Right atrium auricular region (tissue), 2 donors: ENCODE measurements at regions not wholly inside any gene's neighbourhood (a gene's known extent, or its start where the extent isn't known, plus 50 kb on each side); places are given as distances from the start of the nearest gene placed in this dataset.

Source experiments
- DNase-seq: peaks from one replicate; pipeline ENCODE4 v3.0.0-alpha.2; 2019; ENCODE audit warnings: low spot score
- H3K27ac ChIP-seq, 2 donors: fragments of 200-600 bp; sonication (generic); 1 replicate in 1 of 2; 2 replicates in 1 of 2; pipeline ENCODE4 v1.5.1; 2016 to 2019
- H3K27me3 ChIP-seq, 2 donors: fragments of 200-600 bp; sonication (generic); one replicate each; pipeline versions ENCODE4 v1.5.1 to v1.6.0; 2017 to 2019
- H3K36me3 ChIP-seq: fragments of 200-600 bp; sonication (generic); one replicate; pipeline ENCODE4 v1.5.1; 2016
- H3K4me1 ChIP-seq, 2 donors: fragments of 200-600 bp; sonication (generic); one replicate each; pipeline versions ENCODE4 v1.5.1 to v1.6.0; 2017 to 2019
- H3K4me3 ChIP-seq, 2 donors: fragments of 200-600 bp; sonication (generic); 1 replicate in 1 of 2; 2 replicates in 1 of 2; pipeline ENCODE4 v1.5.1; 2017 to 2019; ENCODE audit warnings: mild to moderate bottlenecking in 1 of 2, moderate library complexity in 1 of 2
- H3K9me3 ChIP-seq, 2 donors: fragments of 200-600 bp; sonication (generic); one replicate each; pipeline ENCODE4 v1.5.1; 2019
- CTCF ChIP-seq, 2 donors: fragments of 200-600 bp; sonication (generic); IDR thresholded peaks; one replicate each; pipeline ENCODE4 v1.5.1; 2019; ENCODE audit warnings: antibody characterized with exemption in 2 of 2

GRCh38 chr14:53796734-53797133 is 159.9 kb downstream of the BMP4 start:
- H3K4me3 ChIP-seq = no peak overlapping the region
- no peak for DNase-seq
- H3K36me3 ChIP-seq = no peaks in the 10 kb centered on the region
- H3K9me3 ChIP-seq = no peaks in the 10 kb centered on the region
- peaks cover 0 to 9% of the 10 kb centered on the region in 2 donors for H3K4me1 ChIP-seq
- TF ChIP-seq CTCF (IDR thresholded peaks at IDR 0.05) = no peak
- H3K27ac ChIP-seq = no peak overlapping the region
- no peaks in the 10 kb centered on the region for H3K27me3 ChIP-seq

- TF ChIP-seq CTCF (IDR thresholded peaks at IDR 0.05) = no peak
- Histone ChIP-seq H3K27me3 (no peaks in the 10 kb centered on the region), H3K4me3 (no peak overlapping the region), H3K4me1 (peaks cover 0 to 9% of the 10 kb centered on the region in 2 donors), H3K9me3 (no peaks in the 10 kb centered on the region), H3K27ac (no peak overlapping the region), H3K36me3 (no peaks in the 10 kb centered on the region)
- no peak for DNase-seq
Measured at GRCh38 chr14:53793790-53794505, 162.7 kb downstream of the BMP4 start.

DNA sequence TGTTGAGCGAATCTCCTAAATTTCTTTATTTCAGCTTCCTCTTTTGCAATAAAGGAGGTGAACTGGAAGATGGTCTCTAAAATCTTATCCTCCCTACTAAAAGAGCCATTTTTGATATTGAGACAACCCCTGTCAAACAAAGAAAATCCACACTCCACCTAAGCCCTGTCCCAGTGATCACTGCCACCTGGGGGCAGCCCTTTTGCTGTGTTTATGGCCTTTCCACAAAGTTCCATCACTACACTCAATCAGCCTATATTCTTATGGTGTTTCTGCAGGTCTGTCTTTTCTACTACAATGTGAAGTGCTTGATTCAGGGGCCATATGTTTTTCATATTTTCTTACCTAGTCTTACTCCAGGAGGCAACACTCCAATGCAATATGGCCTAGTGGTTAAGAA is 163.7 kb downstream of the BMP4 start:
- Histone ChIP-seq H3K4me1 (peaks cover 0 to 9% of the 10 kb centered on the region in 2 donors), H3K27me3 (no peaks in the 10 kb centered on the region), H3K9me3 (no peaks in the 10 kb centered on the region), H3K27ac (no peak overlapping the region), H3K4me3 (no peak overlapping the region), H3K36me3 (no peaks in the 10 kb centered on the region)
- no peak for TF ChIP-seq CTCF (IDR thresholded peaks at IDR 0.05)
- DNase-seq = no peak

DNA sequence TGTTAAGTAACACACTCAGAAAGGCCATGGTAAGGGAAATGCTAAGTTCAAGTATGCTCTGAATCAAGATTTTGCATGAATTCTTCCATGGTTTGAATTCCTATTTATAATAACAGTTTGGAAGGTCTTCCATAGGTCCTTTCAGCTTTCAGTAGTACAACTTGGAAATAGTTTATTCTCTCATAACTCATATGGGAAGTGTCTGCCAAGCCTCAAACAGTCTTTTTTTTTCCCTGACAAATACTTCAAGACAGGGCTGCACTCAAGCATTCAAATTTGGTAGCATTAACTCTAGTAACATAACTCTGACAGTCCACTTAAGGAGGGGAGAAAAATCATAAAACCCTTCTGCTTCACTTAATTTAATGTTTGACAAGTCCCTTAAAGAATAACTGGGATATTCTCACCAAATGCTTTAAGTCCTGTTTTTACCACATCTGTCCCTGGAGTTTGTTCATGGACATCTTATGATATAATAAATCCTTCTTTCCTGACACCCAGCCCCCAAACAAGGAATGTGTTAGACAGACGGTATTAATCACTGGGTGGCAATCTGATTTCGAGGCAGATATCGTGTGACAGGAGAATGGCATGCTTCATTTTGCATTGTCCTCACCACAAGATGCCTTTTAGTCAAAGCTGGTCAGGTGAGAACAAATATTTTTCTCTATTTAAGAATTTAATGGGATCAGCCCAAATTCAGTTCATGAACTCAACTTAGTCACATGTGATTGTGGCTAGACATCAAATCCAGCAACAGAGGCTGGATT is 165.7 kb downstream of the BMP4 start:
- H3K4me1 ChIP-seq = peaks cover 0 to 9% of the 10 kb centered on the region in 2 donors
- H3K9me3 ChIP-seq = no peaks in the 10 kb centered on the region
- no peaks in the 10 kb centered on the region for H3K36me3 ChIP-seq
- H3K27me3 ChIP-seq = no peaks in the 10 kb centered on the region
- no peak for DNase-seq
- no peak overlapping the region for H3K27ac ChIP-seq
- TF ChIP-seq CTCF (IDR thresholded peaks at IDR 0.05) = no peak
- H3K4me3 ChIP-seq = no peak overlapping the region

GRCh38 chr14:53788566-53788965 is 168.1 kb downstream of the BMP4 start:
- Histone ChIP-seq H3K36me3 (no peaks in the 10 kb centered on the region), H3K4me3 (no peak overlapping the region), H3K27me3 (no peaks in the 10 kb centered on the region), H3K9me3 (peaks cover 0 to 9% of the 10 kb centered on the region in 2 donors), H3K27ac (no peak overlapping the region), H3K4me1 (no peaks in the 10 kb centered on the region)
- DNase-seq = no peak
- TF ChIP-seq CTCF (IDR thresholded peaks at IDR 0.05) = no peak
